Astrocyte of the cerebellum (primary cell): ENCODE measurements at regions not wholly inside any gene's neighbourhood (a gene's known extent, or its start where the extent isn't known, plus 50 kb on each side); places are given as distances from the start of the nearest gene placed in this dataset.

Source experiments
- DNase-seq: peaks from one replicate; pipeline ENCODE4 v3.0.0-alpha.2; 2011; ENCODE audit warnings: low read depth
- H3K4me3 ChIP-seq: 2 replicates; pipeline ENCODE4 v1.5.1; 2011; ENCODE audit warnings: mild to moderate bottlenecking, low read depth, low read length, moderate library complexity
- CTCF ChIP-seq: IDR thresholded peaks from 2 replicates; pipeline ENCODE4 v1.5.1; 2012; ENCODE audit warnings: low read length, low read depth, moderate library complexity, mild to moderate bottlenecking; ENCODE audit errors: missing control alignments
- in situ Hi-C: cut with HindIII; loops from 2 replicates; pipeline ENCODE4 v1.10.0; 2017; ENCODE audit warnings: low sequenced_read_pairs

GRCh38 chr10:106189292-106189691, 975.2 kb downstream of the SORCS1 start:
- TF ChIP-seq CTCF = peak; percentile 48
- DNase-seq = no peak
- H3K4me3 ChIP-seq = no peak overlapping the region
- in situ Hi-C loops = no loop called here

GRCh38 chr10:106185951-106186350, 978.6 kb downstream of the SORCS1 start:
- in situ Hi-C loops = no loop called here
- DNase-seq = no peak
- no peak for TF ChIP-seq CTCF
- no peak overlapping the region for H3K4me3 ChIP-seq

GRCh38 chr10:106183041-106183440, 981.5 kb downstream of the SORCS1 start:
- no peak for TF ChIP-seq CTCF
- no peak overlapping the region for H3K4me3 ChIP-seq
- no peak for DNase-seq
- in situ Hi-C loops = no loop called here

GRCh38 chr10:106182542-106182941, 982.0 kb downstream of the SORCS1 start:
- H3K4me3 ChIP-seq = no peak overlapping the region
- no peak for TF ChIP-seq CTCF
- in situ Hi-C loops = no loop called here
- DNase-seq = no peak

GRCh38 chr10:106181501-106181900, 983.0 kb downstream of the SORCS1 start:
- no peak overlapping the region for H3K4me3 ChIP-seq
- no peak for DNase-seq
- TF ChIP-seq CTCF = no peak
- in situ Hi-C loops = no loop called here

- TF ChIP-seq CTCF = no peak
- DNase-seq = no peak
- in situ Hi-C loops = no loop called here
- H3K4me3 ChIP-seq = no peak overlapping the region
Measured at GRCh38 chr10:106179430-106179829, 985.1 kb downstream of the SORCS1 start.
